KMS-11 (cell line): ENCODE measurements at regions not wholly inside any gene's neighbourhood (a gene's known extent, or its start where the extent isn't known, plus 50 kb on each side); places are given as distances from the start of the nearest gene placed in this dataset.

Experiments
- H2AFZ ChIP-seq: fragments of 200-600 bp; sonication (generic); 2 replicates; pipeline ENCODE4 v1.6.1; 2016; ENCODE audit warnings: antibody characterized with exemption, mixed run types, low read depth
- H3K27ac ChIP-seq: fragments of 200-600 bp; sonication (generic); 2 replicates; pipeline ENCODE4 v1.6.1; 2016; ENCODE audit warnings: mild to moderate bottlenecking, mixed run types
- H3K27me3 ChIP-seq: fragments of 200-600 bp; sonication (generic); 2 replicates; pipeline ENCODE4 v1.6.1; 2017; ENCODE audit warnings: mild to moderate bottlenecking, low read depth, mixed run types, moderate library complexity; ENCODE audit not compliant: insufficient read depth
- H3K36me3 ChIP-seq: fragments of 200-600 bp; sonication (generic); 2 replicates; pipeline ENCODE4 v1.6.1; 2017; ENCODE audit warnings: mild to moderate bottlenecking, mixed run types; ENCODE audit not compliant: insufficient read depth
- H3K4me1 ChIP-seq: fragments of 200-600 bp; sonication (generic); 2 replicates; pipeline ENCODE4 v1.6.1; 2016; ENCODE audit warnings: mild to moderate bottlenecking, low read depth, mixed run types; ENCODE audit not compliant: poor library complexity, severe bottlenecking
- H3K4me2 ChIP-seq: fragments of 200-600 bp; sonication (generic); 2 replicates; pipeline ENCODE4 v1.7.0; 2016; ENCODE audit warnings: mild to moderate bottlenecking, mixed run types
- H3K4me3 ChIP-seq: fragments of 200-600 bp; sonication (generic); IDR thresholded peaks from 2 replicates; pipeline ENCODE4 v1.6.1; 2017; ENCODE audit warnings: low read depth, low read length, mixed read lengths; ENCODE audit not compliant: insufficient read depth
- H3K79me2 ChIP-seq: fragments of 200-600 bp; sonication (generic); 2 replicates; pipeline ENCODE4 v1.6.1; 2016; ENCODE audit warnings: low read depth, mixed run types; ENCODE audit not compliant: insufficient read depth
- H3K9ac ChIP-seq: fragments of 200-600 bp; sonication (generic); 2 replicates; pipeline ENCODE4 v1.6.1; 2016; ENCODE audit warnings: mild to moderate bottlenecking, mixed run types
- H4K20me1 ChIP-seq: fragments of 200-600 bp; sonication (generic); 2 replicates; pipeline ENCODE4 v1.6.1; 2016; ENCODE audit warnings: mild to moderate bottlenecking, mixed run types; ENCODE audit not compliant: insufficient read depth
- CTCF ChIP-seq: fragments of 200-600 bp; sonication (generic); conservative IDR thresholded peaks from 2 replicates; pipeline ENCODE4 v1.6.1; 2017; ENCODE audit warnings: low read depth, mild to moderate bottlenecking, antibody characterized with exemption, low read length, moderate library complexity, mixed read lengths

DNA sequence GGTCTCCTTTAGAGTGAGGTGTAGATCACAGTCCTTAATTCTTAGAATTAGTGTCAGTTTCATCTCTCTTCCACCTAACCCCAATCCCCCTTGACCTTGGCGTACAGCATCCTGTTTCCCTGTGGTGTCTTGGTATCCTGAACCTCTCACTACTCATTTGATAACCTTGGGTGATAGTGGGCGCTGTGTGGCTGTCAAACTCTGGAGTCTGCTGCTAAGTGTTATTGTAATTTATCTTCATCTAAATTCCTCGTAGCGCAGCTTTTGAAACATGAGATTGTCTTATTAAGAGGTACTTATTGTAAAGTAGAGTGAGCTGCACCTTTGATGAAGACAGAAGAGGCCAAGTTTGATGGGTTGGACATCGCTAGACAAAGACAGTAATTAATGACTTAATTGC is 222.6 kb upstream of the SPRED2 start:
- Histone ChIP-seq H3K4me1 (no peaks in the 10 kb centered on the region), H4K20me1 (no peaks in the 10 kb centered on the region), H3K27ac (no peak overlapping the region), H3K9ac (no peak overlapping the region), H3K4me3 (no peak overlapping the region), H3K36me3 (no peaks in the 10 kb centered on the region), H2AFZ (no peak overlapping the region), H3K4me2 (no peak overlapping the region), H3K79me2 (no peaks in the 10 kb centered on the region), H3K27me3 (no peaks in the 10 kb centered on the region)
- TF ChIP-seq CTCF: no peak

- H3K27me3 ChIP-seq: no peaks in the 10 kb centered on the region
- H4K20me1 ChIP-seq: no peaks in the 10 kb centered on the region
- H3K4me1 ChIP-seq: no peaks in the 10 kb centered on the region
- H3K9ac ChIP-seq: no peak overlapping the region
- no peak overlapping the region for H3K27ac ChIP-seq
- no peaks in the 10 kb centered on the region for H3K36me3 ChIP-seq
- TF ChIP-seq CTCF: no peak
- H2AFZ ChIP-seq: no peak overlapping the region
- H3K79me2 ChIP-seq: no peaks in the 10 kb centered on the region
- no peak overlapping the region for H3K4me2 ChIP-seq
- H3K4me3 ChIP-seq: no peak overlapping the region
Measured at GRCh38 chr2:65654496-65654895, 222.1 kb upstream of the SPRED2 start.

DNA sequence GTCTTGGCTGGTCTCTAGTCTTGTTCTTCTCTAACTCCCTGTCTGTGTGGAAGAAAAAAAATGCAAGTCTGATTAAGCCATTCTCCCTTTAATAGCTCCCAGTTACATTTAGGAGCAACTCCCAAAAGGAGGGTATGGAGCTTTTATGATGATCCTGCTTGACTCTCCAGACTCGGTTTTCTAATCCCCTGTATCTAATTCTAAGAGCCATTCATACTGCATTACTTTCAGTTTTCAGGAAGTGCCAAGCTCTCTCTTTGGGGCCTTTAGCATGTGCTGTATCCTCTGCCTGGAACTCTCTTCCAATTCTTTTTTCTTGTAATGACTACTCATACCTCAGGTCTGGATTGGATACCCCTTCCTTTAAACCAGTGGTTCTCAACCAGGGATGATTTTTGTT is 219.7 kb upstream of the SPRED2 start:
- H3K4me2 ChIP-seq: no peak overlapping the region
- TF ChIP-seq CTCF: no peak
- H3K4me3 ChIP-seq: no peak overlapping the region
- H3K79me2 ChIP-seq: no peaks in the 10 kb centered on the region
- no peaks in the 10 kb centered on the region for H3K4me1 ChIP-seq
- H3K27me3 ChIP-seq: no peaks in the 10 kb centered on the region
- no peak overlapping the region for H3K27ac ChIP-seq
- H2AFZ ChIP-seq: no peak overlapping the region
- H3K36me3 ChIP-seq: no peaks in the 10 kb centered on the region
- H4K20me1 ChIP-seq: no peaks in the 10 kb centered on the region
- H3K9ac ChIP-seq: no peak overlapping the region

GRCh38 chr2:65649811-65650589 is 217.6 kb upstream of the SPRED2 start:
- Histone ChIP-seq H3K27ac (no peak overlapping the region), H3K4me3 (no peak overlapping the region), H4K20me1 (no peaks in the 10 kb centered on the region), H3K79me2 (no peaks in the 10 kb centered on the region), H3K27me3 (no peaks in the 10 kb centered on the region), H2AFZ (no peak overlapping the region), H3K4me2 (no peak overlapping the region), H3K4me1 (no peaks in the 10 kb centered on the region), H3K9ac (no peak overlapping the region), H3K36me3 (no peaks in the 10 kb centered on the region)
- TF ChIP-seq CTCF: no peak
